ENCODE measurements at regions not wholly inside any gene's neighbourhood (a gene's known extent, or its start where the extent isn't known, plus 50 kb on each side); places are given as distances from the start of the nearest gene placed in this dataset.

DNA sequence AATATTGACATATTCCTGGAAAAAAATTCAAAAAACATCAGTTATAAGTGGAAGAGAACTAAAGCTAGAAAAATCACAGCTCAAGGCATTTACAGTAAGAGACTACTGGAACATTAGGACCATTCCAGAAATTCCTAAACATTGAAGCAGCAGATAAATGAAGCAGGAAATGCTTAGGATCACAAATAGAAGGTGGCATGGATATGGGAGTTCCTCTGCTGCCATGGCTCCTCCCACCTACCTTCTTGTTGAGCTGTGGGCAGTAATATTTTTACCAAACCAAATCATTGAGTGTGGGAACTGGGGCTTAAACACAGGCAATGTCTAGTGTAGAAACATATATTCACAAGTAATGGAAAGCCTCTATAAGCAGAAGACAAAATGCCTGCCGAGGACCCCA lies 292.8 kb downstream of the ANKRD7 start:
- no peak for TF ChIP-seq POLR2A (IDR thresholded peaks at IDR 0.05; ENCODE audit: low read depth, low read length)
- no peak for TF ChIP-seq POLR2AphosphoS5 (IDR thresholded peaks at IDR 0.05; ENCODE audit: low read depth, low read length)

All from GM12892 (cell line).